Duodenal mucosa (tissue), 2 donors: ENCODE measurements at regions not wholly inside any gene's neighbourhood (a gene's known extent, or its start where the extent isn't known, plus 50 kb on each side); places are given as distances from the start of the nearest gene placed in this dataset.

Experiments
- H3K27ac ChIP-seq: one replicate; pipeline ENCODE4 v1.7.0; 2013; ENCODE audit warnings: low read depth, low read length
- H3K27me3 ChIP-seq, 2 donors: one replicate each; pipeline ENCODE4 v1.7.0; 2013; ENCODE audit warnings: low read length in 2 of 2, control low read depth in 1 of 2; ENCODE audit not compliant: insufficient read depth in 2 of 2, control insufficient read depth in 1 of 2
- H3K36me3 ChIP-seq, 2 donors: one replicate each; pipeline ENCODE4 v1.7.0; 2013; ENCODE audit warnings: low read length in 2 of 2, control low read depth in 1 of 2; ENCODE audit not compliant: insufficient read depth in 2 of 2, control insufficient read depth in 1 of 2
- H3K4me1 ChIP-seq, 2 donors: one replicate each; pipeline ENCODE4 v1.7.0; 2013; ENCODE audit warnings: low read length in 2 of 2, control low read depth in 1 of 2; ENCODE audit not compliant: insufficient read depth in 2 of 2, control insufficient read depth in 1 of 2
- H3K4me3 ChIP-seq, 2 donors: one replicate each; pipeline ENCODE4 v1.7.0; 2013; ENCODE audit warnings: low read length in 2 of 2, low read depth in 1 of 2
- H3K9ac ChIP-seq, 2 donors: one replicate each; pipeline ENCODE4 v1.7.0; 2013; ENCODE audit warnings: low read length in 2 of 2, low read depth in 1 of 2
- H3K9me3 ChIP-seq, 2 donors: one replicate each; pipeline ENCODE4 v1.7.0; 2013; ENCODE audit warnings: low read length in 2 of 2, control low read depth in 1 of 2; ENCODE audit not compliant: control insufficient read depth in 1 of 2

GRCh38 chr18:25921677-25922421, 168.6 kb downstream of the SS18 start:
- Histone ChIP-seq H3K4me1 (no peaks in the 10 kb centered on the region), H3K4me3 (no peak overlapping the region), H3K9me3 (no peaks in the 10 kb centered on the region), H3K9ac (no peak overlapping the region), H3K27me3 (no peaks in the 10 kb centered on the region), H3K27ac (no peak overlapping the region), H3K36me3 (no peaks in the 10 kb centered on the region)

- Histone ChIP-seq H3K9me3 (no peaks in the 10 kb centered on the region), H3K4me3 (no peak overlapping the region), H3K27ac (no peak overlapping the region), H3K9ac (no peak overlapping the region), H3K36me3 (no peaks in the 10 kb centered on the region), H3K27me3 (no peaks in the 10 kb centered on the region), H3K4me1 (no peaks in the 10 kb centered on the region)
Observed at GRCh38 chr18:25915907-25916306, 174.5 kb downstream of the SS18 start.

DNA sequence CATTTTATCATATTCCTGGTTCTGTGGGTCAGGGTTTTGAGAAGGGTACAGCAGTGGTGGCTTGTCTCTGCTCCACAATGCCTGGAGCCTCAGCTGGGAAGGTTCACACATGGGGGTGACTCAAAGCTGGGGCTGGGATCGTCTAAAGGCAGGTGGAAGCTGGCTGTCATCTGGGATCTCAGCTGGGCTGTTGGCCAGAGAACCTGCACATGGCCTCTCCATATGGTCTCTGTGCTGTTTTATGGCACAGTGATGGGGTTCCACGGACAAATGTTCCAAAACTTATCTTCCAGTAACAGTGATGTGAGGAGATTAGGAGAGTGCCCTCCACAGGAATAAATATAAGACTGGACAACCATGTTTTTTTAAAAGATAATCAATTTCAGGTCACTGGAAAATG, 191.4 kb downstream of the SS18 start:
- H3K36me3 ChIP-seq, result no peaks in the 10 kb centered on the region
- no peaks in the 10 kb centered on the region for H3K9me3 ChIP-seq
- H3K27ac ChIP-seq, result no peak overlapping the region
- H3K4me3 ChIP-seq, result no peak overlapping the region
- no peak overlapping the region for H3K9ac ChIP-seq
- H3K27me3 ChIP-seq, result no peaks in the 10 kb centered on the region
- no peaks in the 10 kb centered on the region for H3K4me1 ChIP-seq

DNA sequence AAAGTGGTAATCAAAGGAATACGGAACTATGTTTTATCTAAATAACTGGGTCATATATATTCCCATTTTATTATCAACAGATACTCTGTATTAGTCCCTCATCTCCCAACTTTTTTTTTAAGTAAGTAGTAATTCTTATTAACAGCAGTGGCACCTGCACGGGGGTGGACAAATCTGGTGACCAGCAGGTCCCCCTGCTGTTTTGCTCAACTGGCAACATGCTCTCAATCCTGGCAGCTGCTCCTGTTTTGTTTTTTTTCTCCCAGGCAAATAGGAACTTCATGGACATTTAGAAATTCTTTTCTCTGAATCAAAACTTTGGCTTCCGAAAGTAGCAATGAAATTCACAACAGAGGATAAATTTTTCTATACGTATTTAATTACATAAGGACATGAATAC, 193.5 kb downstream of the SS18 start:
- H3K4me3 ChIP-seq, result no peak overlapping the region
- no peaks in the 10 kb centered on the region for H3K9me3 ChIP-seq
- H3K4me1 ChIP-seq, result no peaks in the 10 kb centered on the region
- H3K36me3 ChIP-seq, result no peaks in the 10 kb centered on the region
- H3K27me3 ChIP-seq, result no peaks in the 10 kb centered on the region
- H3K27ac ChIP-seq, result no peak overlapping the region
- no peak overlapping the region for H3K9ac ChIP-seq

DNA sequence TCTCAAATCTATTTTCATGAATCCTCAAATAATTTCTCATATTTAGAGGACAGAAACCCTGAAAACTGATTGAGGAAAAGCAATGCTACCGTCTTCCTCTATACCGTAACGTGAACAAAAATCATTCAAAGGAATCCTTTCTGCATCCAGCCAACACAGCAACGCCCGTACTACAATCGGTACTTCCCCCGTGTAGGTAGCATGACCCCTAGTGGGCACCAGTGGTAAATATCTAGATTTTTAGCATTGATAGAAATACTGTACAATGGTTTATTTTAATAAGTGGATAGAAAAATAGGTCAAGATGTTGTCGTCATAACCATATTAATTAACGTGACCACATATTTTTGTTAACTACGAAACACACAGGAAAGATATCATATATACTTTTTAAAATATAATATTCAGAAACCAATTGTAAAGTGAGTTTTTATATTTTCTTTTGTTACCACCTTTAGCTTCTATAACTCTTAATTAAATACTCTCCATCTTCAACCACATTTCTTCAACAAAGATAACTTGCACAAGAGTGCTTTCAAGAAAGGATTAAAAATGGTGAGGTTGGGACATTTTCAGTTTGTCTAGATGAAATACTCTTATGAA, 194.1 kb downstream of the SS18 start:
- H3K9ac ChIP-seq, result no peak overlapping the region
- no peaks in the 10 kb centered on the region for H3K9me3 ChIP-seq
- H3K36me3 ChIP-seq, result no peaks in the 10 kb centered on the region
- no peak overlapping the region for H3K4me3 ChIP-seq
- H3K27ac ChIP-seq, result no peak overlapping the region
- H3K27me3 ChIP-seq, result no peaks in the 10 kb centered on the region
- no peaks in the 10 kb centered on the region for H3K4me1 ChIP-seq

GRCh38 chr18:25895518-25895917, 194.9 kb downstream of the SS18 start:
- Histone ChIP-seq H3K27ac (no peak overlapping the region), H3K36me3 (no peaks in the 10 kb centered on the region), H3K27me3 (no peaks in the 10 kb centered on the region), H3K4me1 (no peaks in the 10 kb centered on the region), H3K4me3 (no peak overlapping the region), H3K9ac (no peak overlapping the region), H3K9me3 (no peaks in the 10 kb centered on the region)

- Histone ChIP-seq H3K36me3 (no peaks in the 10 kb centered on the region), H3K27me3 (no peaks in the 10 kb centered on the region), H3K27ac (no peak overlapping the region), H3K9me3 (peaks cover 0 to 5% of the 10 kb centered on the region in 2 donors), H3K4me3 (no peak overlapping the region), H3K4me1 (no peaks in the 10 kb centered on the region), H3K9ac (no peak overlapping the region)
Observed at GRCh38 chr18:25886283-25886682, 204.1 kb downstream of the SS18 start.

DNA sequence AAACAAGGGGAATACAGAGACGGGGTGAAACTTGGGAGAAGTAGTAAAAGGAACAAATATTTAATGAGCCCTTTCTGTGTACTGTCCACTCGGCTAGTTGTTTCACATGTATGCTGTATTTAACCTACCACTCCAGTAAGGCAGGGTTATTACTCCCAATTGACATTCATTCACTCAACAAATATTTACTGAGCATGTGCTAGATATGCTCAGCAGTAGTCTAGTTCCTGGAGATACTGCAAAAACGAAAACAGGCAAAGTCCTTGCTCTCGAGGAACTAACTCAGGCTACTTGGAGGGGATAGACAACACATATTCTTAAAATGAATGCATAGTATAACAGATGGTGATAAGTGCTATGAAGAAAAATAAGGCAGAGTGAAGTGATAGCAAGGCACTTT, 207.3 kb downstream of the SS18 start:
- Histone ChIP-seq H3K4me1 (no peaks in the 10 kb centered on the region), H3K27ac (no peak overlapping the region), H3K27me3 (no peaks in the 10 kb centered on the region), H3K36me3 (no peaks in the 10 kb centered on the region), H3K4me3 (no peak overlapping the region), H3K9me3 (no peaks in the 10 kb centered on the region), H3K9ac (no peak overlapping the region)

GRCh38 chr18:25881149-25881548, 209.3 kb downstream of the SS18 start:
- H3K27me3 ChIP-seq, result no peaks in the 10 kb centered on the region
- H3K9ac ChIP-seq, result no peak overlapping the region
- no peaks in the 10 kb centered on the region for H3K36me3 ChIP-seq
- H3K4me3 ChIP-seq, result no peak overlapping the region
- no peaks in the 10 kb centered on the region for H3K4me1 ChIP-seq
- no peak overlapping the region for H3K27ac ChIP-seq
- H3K9me3 ChIP-seq, result no peaks in the 10 kb centered on the region

DNA sequence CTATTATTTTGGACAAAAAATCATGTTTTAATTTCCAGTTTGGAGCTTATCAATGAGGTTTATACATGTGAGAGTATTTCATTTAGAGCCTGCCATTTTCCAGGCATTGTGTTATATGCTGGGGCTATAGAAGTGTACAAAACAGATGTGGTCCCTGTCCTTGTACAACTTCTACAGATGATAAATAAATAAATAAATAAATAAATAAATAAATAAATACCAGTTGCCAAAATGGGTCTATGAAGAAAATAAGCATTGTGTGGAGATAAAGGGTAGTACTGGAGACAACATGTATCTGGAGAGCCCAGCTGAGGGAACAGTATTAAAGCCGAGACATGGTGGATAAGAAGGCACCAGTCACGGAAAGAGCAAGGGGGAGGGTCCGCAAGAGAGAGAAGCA, 210.0 kb downstream of the SS18 start:
- Histone ChIP-seq H3K9ac (no peak overlapping the region), H3K9me3 (no peaks in the 10 kb centered on the region), H3K4me3 (no peak overlapping the region), H3K4me1 (no peaks in the 10 kb centered on the region), H3K36me3 (no peaks in the 10 kb centered on the region), H3K27me3 (no peaks in the 10 kb centered on the region), H3K27ac (no peak overlapping the region)
